GM12891 (cell line): ENCODE measurements at regions not wholly inside any gene's neighbourhood (a gene's known extent, or its start where the extent isn't known, plus 50 kb on each side); places are given as distances from the start of the nearest gene placed in this dataset.

Experiments used
- DNase-seq: peaks from one replicate; pipeline ENCODE4 v3.0.0; 2011; ENCODE audit warnings: low spot score; ENCODE audit not compliant: insufficient read length
- FAIRE-seq: peaks from 2 replicates; lab custom pipeline; 2011; peaks lifted over from hg19 to GRCh38; lab: Jason Lieb, UNC
- PAX5 ChIP-seq: IDR thresholded peaks from 2 replicates; pipeline ENCODE4 v1.6.1; 2011; ENCODE audit warnings: low read length, moderate library complexity, mild to moderate bottlenecking; ENCODE audit not compliant: insufficient read depth, severe bottlenecking
- POLR2A ChIP-seq: IDR thresholded peaks from 2 replicates; pipeline ENCODE4 v1.6.1; 2011; ENCODE audit warnings: low read depth, low read length, control low read depth
- POLR2AphosphoS5 ChIP-seq: IDR thresholded peaks from 2 replicates; pipeline ENCODE4 v1.6.1; 2011; ENCODE audit warnings: low read depth, low read length, control low read depth
- POU2F2 ChIP-seq: IDR thresholded peaks from 2 replicates; pipeline ENCODE4 v1.6.1; 2011; ENCODE audit warnings: low read depth, mild to moderate bottlenecking, control low read depth, low read length, moderate library complexity
- SPI1 ChIP-seq: IDR thresholded peaks from 2 replicates; pipeline ENCODE4 v1.6.1; 2011; ENCODE audit warnings: low read depth, low read length, control low read depth
- TAF1 ChIP-seq: IDR thresholded peaks from 2 replicates; pipeline ENCODE4 v1.6.1; 2011; ENCODE audit warnings: low read depth, low read length, control low read depth

DNA sequence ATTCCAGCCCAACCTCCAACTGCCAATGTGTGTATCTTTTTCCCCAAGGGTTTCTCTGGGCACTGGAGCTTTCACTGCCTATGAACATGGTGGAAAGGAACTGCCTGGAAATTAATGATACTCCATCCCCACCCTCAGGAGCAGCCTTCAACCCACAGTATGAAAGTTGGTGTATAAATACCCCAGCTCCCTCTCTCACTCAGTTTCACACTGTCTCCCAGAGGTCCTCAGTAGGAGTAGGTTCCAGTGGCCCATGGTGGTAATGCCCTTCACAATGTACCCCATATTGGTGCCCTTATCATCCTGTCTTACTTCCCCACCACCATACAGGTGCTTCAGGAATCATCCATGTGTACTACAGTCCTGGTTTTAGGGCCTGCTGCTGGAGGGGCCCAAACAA is 462.6 kb downstream of the MIAT start:
- no peak for TF ChIP-seq SPI1
- no peak for TF ChIP-seq POLR2AphosphoS5
- no peak for TF ChIP-seq PAX5
- no peak for TF ChIP-seq TAF1
- no peak for TF ChIP-seq POLR2A
- no peak for TF ChIP-seq POU2F2
- DNase-seq = no peak
- FAIRE-seq = no peak

GRCh38 chr22:27122574-27122973 is 465.2 kb downstream of the MIAT start:
- TF ChIP-seq POLR2A (no peak), PAX5 (no peak), POLR2AphosphoS5 (no peak), TAF1 (no peak), SPI1 (no peak), POU2F2 (no peak)
- FAIRE-seq (no peak), DNase-seq (no peak)

DNA sequence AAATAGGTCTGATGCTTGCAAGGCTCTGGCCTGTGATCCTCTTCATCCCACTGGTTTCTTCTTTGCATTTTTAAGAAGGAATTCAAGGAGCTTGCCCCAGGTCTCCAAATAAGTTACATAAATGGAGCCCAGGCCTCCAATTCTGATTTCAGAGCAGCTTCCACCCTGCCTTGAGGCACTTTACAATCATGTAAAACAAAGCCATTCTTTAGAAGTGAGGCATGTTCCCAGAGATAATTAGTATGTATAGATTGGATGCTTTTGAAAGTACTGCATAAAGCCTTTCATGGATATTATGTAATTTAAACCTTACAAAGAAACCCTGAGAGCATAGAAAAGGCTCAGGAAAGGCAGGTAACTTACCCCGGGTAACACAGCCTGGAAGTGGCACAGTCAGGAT is 466.5 kb downstream of the MIAT start:
- DNase-seq (no peak), FAIRE-seq (no peak)
- TF ChIP-seq PAX5 (no peak), TAF1 (no peak), POU2F2 (no peak), POLR2AphosphoS5 (no peak), SPI1 (no peak), POLR2A (no peak)

DNA sequence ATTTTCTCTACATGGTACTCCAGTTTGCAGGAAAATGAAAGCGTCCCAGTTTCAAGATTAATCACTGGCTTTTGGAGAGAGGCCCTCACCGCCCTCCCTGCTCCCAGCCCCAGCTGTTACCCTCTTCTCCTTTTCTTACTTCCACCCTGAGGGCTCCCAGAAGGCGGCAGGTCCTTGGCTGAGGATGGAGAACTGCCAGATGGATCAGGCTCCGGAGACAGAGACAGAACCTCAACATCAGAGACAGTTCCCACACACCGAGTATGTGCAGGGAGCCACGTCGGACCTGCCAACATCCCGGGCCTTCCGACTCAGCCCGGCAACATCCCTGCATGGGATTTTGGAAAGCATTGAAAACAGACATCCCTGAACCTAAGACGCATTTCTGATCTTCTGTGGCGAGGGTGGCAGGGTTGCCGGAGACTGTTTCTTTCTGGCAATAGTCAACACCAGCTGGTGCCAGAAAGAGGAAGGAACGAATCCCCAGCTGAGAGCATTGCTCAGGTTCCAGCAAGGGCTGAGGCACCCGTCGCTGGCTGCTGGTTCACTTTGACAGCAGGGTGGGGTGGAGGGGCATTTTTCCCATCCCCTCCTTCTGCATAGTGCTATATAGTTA is 467.1 kb downstream of the MIAT start:
- FAIRE-seq (no peak), DNase-seq (no peak)
- no peak for TF ChIP-seq POLR2AphosphoS5
- TF ChIP-seq PAX5 = no peak
- no peak for TF ChIP-seq POU2F2
- TF ChIP-seq POLR2A = no peak
- no peak for TF ChIP-seq TAF1
- no peak for TF ChIP-seq SPI1

GRCh38 chr22:27125539-27125938 is 468.2 kb downstream of the MIAT start:
- FAIRE-seq (no peak), DNase-seq (no peak)
- no peak for TF ChIP-seq POU2F2

DNA sequence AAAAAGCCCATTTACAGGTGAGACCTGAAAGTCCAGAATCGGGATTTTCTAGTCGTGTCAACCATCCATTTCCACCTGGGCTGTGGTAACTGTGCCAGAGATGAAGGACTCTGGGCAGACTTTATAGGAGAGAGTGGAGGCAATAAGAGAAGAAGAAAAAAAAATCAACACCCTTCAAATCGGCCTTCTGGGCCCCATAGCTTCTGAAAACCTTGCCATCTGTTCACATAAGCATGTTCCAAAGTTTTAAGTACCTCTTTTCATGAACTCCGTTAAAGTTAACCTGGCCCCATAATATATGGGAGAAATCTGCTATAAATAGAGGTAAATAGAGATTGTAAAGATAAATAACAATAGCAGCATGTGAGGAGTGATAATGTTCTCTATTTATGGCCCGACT is 470.5 kb downstream of the MIAT start:
- FAIRE-seq = no peak

GRCh38 chr22:27128461-27129085 is 471.2 kb downstream of the MIAT start:
- TF ChIP-seq POU2F2 (no peak), POLR2A (no peak), SPI1 (no peak), TAF1 (no peak)
- FAIRE-seq = no peak
- no peak for DNase-seq

More for the DNA sequence above, 470.5 kb downstream of the MIAT start:
- no peak for DNase-seq
- TF ChIP-seq TAF1 (no peak), SPI1 (no peak), POU2F2 (no peak), POLR2A (no peak), PAX5 (no peak), POLR2AphosphoS5 (no peak)

DNA sequence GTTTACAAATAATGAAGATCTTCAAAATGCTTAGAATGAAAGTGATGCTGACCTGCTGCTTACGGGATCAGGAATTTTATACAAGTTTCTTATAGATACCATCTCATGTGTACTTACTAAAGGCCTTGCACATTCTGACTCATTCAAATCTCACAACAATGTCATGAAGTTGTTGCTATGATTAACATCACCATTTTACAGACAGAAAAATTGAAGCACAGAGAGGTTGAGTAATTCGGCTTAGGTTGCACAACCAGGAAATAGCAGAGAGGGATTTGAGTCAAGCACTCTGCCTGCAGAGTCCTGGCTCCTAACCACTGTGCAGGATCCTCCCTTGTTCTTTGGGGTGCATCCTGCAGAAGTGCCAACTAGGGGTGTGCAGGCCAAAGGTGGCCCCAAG is 471.9 kb downstream of the MIAT start:
- TF ChIP-seq SPI1 (no peak), POU2F2 (no peak), TAF1 (no peak), POLR2A (no peak), POLR2AphosphoS5 (no peak), PAX5 (no peak)
- FAIRE-seq = no peak

DNA sequence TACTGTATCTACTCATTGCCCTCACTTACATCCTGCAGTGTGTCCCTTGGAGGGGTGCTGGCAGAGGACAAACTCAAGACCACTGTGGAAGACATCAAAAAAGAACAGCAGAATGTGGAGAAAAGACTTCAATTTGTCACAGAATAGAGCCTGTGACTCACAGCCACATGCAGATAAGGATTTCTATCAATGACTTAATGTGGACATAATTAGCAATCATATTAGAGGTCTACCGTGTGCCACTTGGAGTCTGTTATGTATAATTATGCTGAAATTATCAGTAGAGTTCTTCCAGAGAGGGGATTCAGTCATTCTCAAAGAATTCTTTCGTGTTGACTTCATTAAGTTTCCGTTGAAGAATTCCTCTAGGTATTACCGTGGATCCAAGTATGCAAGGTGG is 473.5 kb downstream of the MIAT start:
- FAIRE-seq (no peak), DNase-seq (no peak)
- TF ChIP-seq POLR2AphosphoS5 (no peak), SPI1 (no peak)

More for the DNA sequence above, 471.9 kb downstream of the MIAT start:
- no peak for DNase-seq

DNA sequence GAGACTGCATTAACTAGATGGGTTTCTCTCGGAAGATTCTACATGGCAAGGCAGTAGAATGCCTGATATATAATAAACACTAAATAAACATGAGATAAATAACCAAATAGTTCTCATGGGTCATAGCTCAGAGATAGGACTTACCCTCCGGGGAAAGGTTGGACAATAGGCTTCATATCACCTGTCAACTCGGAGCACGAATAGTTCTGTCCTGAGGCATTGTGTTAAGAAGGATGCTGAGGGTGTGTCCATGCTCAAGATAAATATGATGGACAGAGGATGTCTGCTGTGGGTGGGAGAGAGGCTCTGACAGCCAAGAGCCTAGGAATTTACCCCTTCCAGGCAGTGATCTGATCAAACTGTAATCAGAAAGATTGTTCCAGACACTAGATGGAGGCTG is 474.0 kb downstream of the MIAT start:
- DNase-seq (no peak), FAIRE-seq (no peak)
- TF ChIP-seq SPI1 = no peak
- no peak for TF ChIP-seq PAX5
- no peak for TF ChIP-seq TAF1
- no peak for TF ChIP-seq POLR2A
- no peak for TF ChIP-seq POLR2AphosphoS5
- TF ChIP-seq POU2F2 = no peak
